HepG2 (cell line): ENCODE measurements at regions not wholly inside any gene's neighbourhood (a gene's known extent, or its start where the extent isn't known, plus 50 kb on each side); places are given as distances from the start of the nearest gene placed in this dataset.

Experiments used
- ATAC-seq: fragments of 200-7000 bp; cut with Tn5 transposase; 3 replicates; pipeline ENCODE4 v1.9.1; 2020; ENCODE audit warnings: mild to moderate bottlenecking, moderate library complexity
- BruUV-seq: library from RNA; stranded (reverse); fragments of 400-500 nt; replicated peaks from 2 replicates; lab custom pipeline; 2021; lab: Mats Ljungman, UMichigan
- CTCF ChIA-PET: fragments of 300-600 bp; formaldehyde crosslinking; extraction: SDS; loops from one replicate; lab custom pipeline; 2021; ENCODE audit warnings: low total read pairs, inconsistent platforms, low intra/inter-chr PET ratio; lab: Yijun Ruan, JAX
- POLR2A ChIA-PET: fragments of 350-600 bp; sonication (Branson Sonifier 250); formaldehyde crosslinking; loops from one replicate; lab custom pipeline; 2020; ENCODE audit warnings: antibody characterized with exemption, inconsistent platforms; lab: Yijun Ruan, JAX
- DNase-seq: peaks from one replicate; pipeline ENCODE4 v3.0.0-alpha.2; 2015; ENCODE audit warnings: low spot score
- FAIRE-seq: peaks from 3 replicates; lab custom pipeline; 2011; peaks lifted over from hg19 to GRCh38; lab: Jason Lieb, UNC
- H2AFZ ChIP-seq: one replicate; pipeline ENCODE4 v1.6.1; 2011; ENCODE audit warnings: low read length, inconsistent platforms
- H3K27ac ChIP-seq: fragments of 300-600 bp; 3 replicates; pipeline ENCODE4 v1.8.0; 2011; ENCODE audit warnings: mixed run types, mild to moderate bottlenecking, mixed read lengths, low read length, inconsistent platforms; ENCODE audit not compliant: insufficient read depth; ENCODE audit errors: extremely low read length
- H3K27me3 ChIP-seq, 2 experiments: fragments of 200-600 bp in 1 of 2; 2 replicates in 1 of 2; 3 replicates in 1 of 2; pipeline versions ENCODE4 v1.6.0 to v1.8.0; 2011; ENCODE audit warnings: low read length in 2 of 2, mild to moderate bottlenecking in 2 of 2, moderate library complexity in 2 of 2, inconsistent platforms in 1 of 2; ENCODE audit not compliant: insufficient read depth in 2 of 2, control insufficient read depth in 1 of 2
- H3K36me3 ChIP-seq, 2 experiments: fragments of 200-600 bp in 1 of 2; replicated peaks in 1 of 2; 2 replicates in 1 of 2; 3 replicates in 1 of 2; pipeline versions ENCODE4 v1.5.1 to v1.8.0; 2011; ENCODE audit warnings: low read length in 2 of 2, inconsistent platforms in 1 of 2; ENCODE audit not compliant: insufficient read depth in 2 of 2, control insufficient read depth in 1 of 2
- H3K4me1 ChIP-seq: 2 replicates; pipeline ENCODE4 v1.5.1; 2012; ENCODE audit warnings: low read length, inconsistent platforms; ENCODE audit not compliant: insufficient read depth
- H3K4me2 ChIP-seq: 2 replicates; pipeline ENCODE4 v1.6.0; 2011; ENCODE audit warnings: low read depth, low read length, inconsistent platforms
- H3K4me3 ChIP-seq, 3 experiments: fragments of 200-600 bp in 1 of 3; sonication (generic), shearing (Covaris generic) in 1 of 3; replicated peaks in 1 of 3; 2 replicates each; pipeline ENCODE4 v1.5.1; 2011 to 2016; ENCODE audit warnings: low read length in 3 of 3, inconsistent platforms in 2 of 3, low read depth in 2 of 3, mild to moderate bottlenecking in 2 of 3, control low read depth in 1 of 3, mixed read lengths in 1 of 3; ENCODE audit not compliant: insufficient read depth in 1 of 3
- H3K79me2 ChIP-seq: one replicate; pipeline ENCODE4 v1.6.1; 2011; ENCODE audit warnings: low read length, inconsistent platforms; ENCODE audit not compliant: insufficient read depth
- H3K9ac ChIP-seq: 2 replicates; pipeline ENCODE4 v1.6.0; 2011; ENCODE audit warnings: mild to moderate bottlenecking, low read depth, low read length, inconsistent platforms; ENCODE audit not compliant: insufficient read depth
- H3K9me3 ChIP-seq: 2 replicates; pipeline ENCODE4 v1.5.1; 2012; ENCODE audit warnings: mild to moderate bottlenecking, low read length
- H4K20me1 ChIP-seq: 2 replicates; pipeline ENCODE4 v1.6.0; 2011; ENCODE audit warnings: inconsistent platforms, mild to moderate bottlenecking, low read length, moderate library complexity; ENCODE audit not compliant: insufficient read depth
- FOXK2 ChIP-seq: fragments of 450-650 bp; IDR thresholded peaks from 2 replicates; pipeline ENCODE4 v1.6.1; 2016
- LBX2 ChIP-seq: sonication (generic); formaldehyde crosslinking; IDR thresholded peaks from 2 replicates; pipeline ENCODE4 v1.5.0; 2020; ENCODE audit warnings: missing genetic modification reagents, mild to moderate bottlenecking, borderline replicate concordance
- RNF2 ChIP-seq: fragments of 450-650 bp; conservative IDR thresholded peaks from 2 replicates; pipeline ENCODE4 v1.6.1; 2016; ENCODE audit warnings: low read depth
- SRF ChIP-seq: IDR thresholded peaks from 2 replicates; pipeline ENCODE4 v1.6.1; 2011; ENCODE audit warnings: mild to moderate bottlenecking, low read depth, low read length, moderate library complexity
- ZFP82 ChIP-seq: sonication (generic); formaldehyde crosslinking; IDR thresholded peaks from 2 replicates; pipeline ENCODE4 v1.5.1; 2020; ENCODE audit warnings: mild to moderate bottlenecking, missing genetic modification reagents, borderline replicate concordance
- ZNF230 ChIP-seq: sonication (generic); formaldehyde crosslinking; IDR thresholded peaks from 2 replicates; pipeline ENCODE4 v1.4.0; 2020; ENCODE audit warnings: mild to moderate bottlenecking, missing genetic modification reagents
- ZNF251 ChIP-seq: sonication (generic); formaldehyde crosslinking; IDR thresholded peaks from 2 replicates; pipeline ENCODE4 v1.9.0; 2021; ENCODE audit warnings: mild to moderate bottlenecking, missing genetic modification reagents
- ZNF253 ChIP-seq: sonication (generic); formaldehyde crosslinking; IDR thresholded peaks from 2 replicates; pipeline ENCODE4 v1.8.0; 2022; ENCODE audit warnings: mild to moderate bottlenecking, missing genetic modification reagents, borderline replicate concordance
- ZNF558 ChIP-seq: sonication (generic); formaldehyde crosslinking; IDR thresholded peaks from 2 replicates; pipeline ENCODE4 v1.9.0; 2022; ENCODE audit warnings: mild to moderate bottlenecking, missing genetic modification reagents, borderline replicate concordance
- ZNF878 ChIP-seq: sonication (generic); formaldehyde crosslinking; IDR thresholded peaks from 2 replicates; pipeline ENCODE4 v1.8.1; 2023; ENCODE audit warnings: mild to moderate bottlenecking, missing genetic modification reagents, moderate library complexity
- WGBS: methylation state at CpG from one replicate; pipeline ENCODE4 v1.1.6; 2017; ENCODE audit warnings: low lambda C conversion rate; 5-methylcytosine and 5-hydroxymethylcytosine counted together
- in situ Hi-C: cut with HindIII; loops from 2 replicates; pipeline ENCODE4 v1.10.0; 2017; ENCODE audit warnings: low pct_unique_long_range_greater_than_20kb; ENCODE audit not compliant: extremely low pct_ligation_motif_present
- intact Hi-C: fragments of 100-400 bp; cut with micrococcal nuclease; formaldehyde crosslinking; loops from one replicate; pipeline ENCODE4 v1.10.0; 2022; ENCODE audit not compliant: unreplicated experiment
- TF ChIP-seq, protein P1 (sequence below): sonication (generic); formaldehyde crosslinking; conservative IDR thresholded peaks from 2 replicates; pipeline ENCODE4 v1.4.0; 2020; ENCODE audit warnings: missing genetic modification reagents

DNA sequence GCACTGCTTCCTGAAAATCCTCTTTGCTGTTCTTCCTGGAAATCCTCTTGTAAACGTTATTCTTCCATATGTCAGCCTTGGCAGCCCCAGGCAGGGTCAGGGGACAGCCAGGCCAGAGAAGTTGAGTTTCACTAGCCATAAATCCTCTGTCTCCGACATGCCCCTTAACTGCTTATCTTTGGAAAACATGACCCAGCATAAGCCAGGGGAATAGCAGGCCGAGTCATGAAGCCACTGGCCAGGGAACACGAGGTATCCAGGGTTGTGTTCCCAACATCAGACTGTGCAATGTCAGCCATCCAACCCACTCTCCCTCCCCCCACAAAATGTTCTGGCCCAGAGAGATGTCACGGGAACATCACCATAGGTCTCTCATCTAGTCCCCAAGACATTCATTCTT lies 453.9 kb downstream of the MED13L start:
- Histone ChIP-seq H3K27me3 (no peaks in the 10 kb centered on the region; a peak in 1 of 5 replicates), H3K9ac (no peak overlapping the region), H3K9me3 (no peaks in the 10 kb centered on the region; the same call in 1 of the 2 replicates), H3K36me3 (no peaks in the 10 kb centered on the region), H4K20me1 (no peaks in the 10 kb centered on the region), H3K79me2 (no peaks in the 10 kb centered on the region), H2AFZ (no peak overlapping the region), H3K27ac (no peak overlapping the region), H3K4me2 (no peak overlapping the region), H3K4me3 (no peak overlapping the region), H3K4me1 (no peaks in the 10 kb centered on the region)
- ChIA-PET POLR2A (no interaction called here), CTCF (no interaction called here)
- FAIRE-seq, result no peak
- TF ChIP-seq RNF2 (no peak), ZNF230 (CRISPR knock-in tag) (no peak)
- no peak for ATAC-seq
- BruUV-seq, result no TSS peak
- intact Hi-C loops, result no loop called here
- no peak for DNase-seq
- in situ Hi-C loops, result no loop called here
- 16% methylated on average over 5 of the region's 5 CpGs for WGBS

DNA sequence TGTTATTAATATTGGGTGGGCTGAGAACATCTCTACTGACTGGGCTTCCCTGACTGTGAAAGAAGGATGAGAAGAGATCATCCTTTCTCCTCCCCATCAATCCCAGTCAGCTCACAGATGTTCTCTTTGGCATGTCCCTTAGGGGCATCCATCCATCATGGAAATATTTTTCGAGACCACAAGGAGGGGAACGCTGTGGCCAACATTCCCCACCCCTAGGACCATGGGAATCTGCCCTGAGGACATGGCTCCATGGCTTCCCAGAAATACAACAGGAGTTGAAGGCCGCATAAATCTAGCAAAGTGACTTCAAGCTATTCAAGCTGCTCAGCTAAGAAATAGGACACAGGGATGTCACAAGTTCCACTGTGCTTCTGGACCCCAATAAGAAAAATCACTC lies 456.8 kb downstream of the MED13L start:
- FAIRE-seq (no peak), ATAC-seq (no peak), DNase-seq (no peak)
- BruUV-seq, result no TSS peak
- POLR2A ChIA-PET, result no interaction called here
- H3K9ac ChIP-seq, result no peak overlapping the region
- no peak overlapping the region for H3K4me2 ChIP-seq
- no peaks in the 10 kb centered on the region for H3K4me1 ChIP-seq
- 11% methylated on average over 3 of the region's 3 CpGs for WGBS
- H3K9me3 ChIP-seq, result no peaks in the 10 kb centered on the region; the same call in 1 of the 2 replicates
- no peak overlapping the region for H3K27ac ChIP-seq
- H3K79me2 ChIP-seq, result no peaks in the 10 kb centered on the region
- CTCF ChIA-PET, result no interaction called here
- TF ChIP-seq FOXK2 (no peak), ZNF253 (CRISPR knock-in tag) (no peak), LBX2 (CRISPR knock-in tag) (no peak), SRF (no peak), ZNF558 (no peak), ZFP82 (CRISPR knock-in tag) (no peak), ZNF251 (CRISPR knock-in tag) (no peak), ZNF878 (no peak)
- TF ChIP-seq, protein P1, sequence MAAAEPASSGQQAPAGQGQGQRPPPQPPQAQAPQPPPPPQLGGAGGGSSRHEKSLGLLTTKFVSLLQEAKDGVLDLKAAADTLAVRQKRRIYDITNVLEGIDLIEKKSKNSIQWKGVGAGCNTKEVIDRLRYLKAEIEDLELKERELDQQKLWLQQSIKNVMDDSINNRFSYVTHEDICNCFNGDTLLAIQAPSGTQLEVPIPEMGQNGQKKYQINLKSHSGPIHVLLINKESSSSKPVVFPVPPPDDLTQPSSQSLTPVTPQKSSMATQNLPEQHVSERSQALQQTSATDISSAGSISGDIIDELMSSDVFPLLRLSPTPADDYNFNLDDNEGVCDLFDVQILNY (CRISPR knock-in tag), result no peak
- no peaks in the 10 kb centered on the region; a peak in 1 of 5 replicates for H3K27me3 ChIP-seq
- H3K36me3 ChIP-seq, result no peaks in the 10 kb centered on the region
- in situ Hi-C loops (no loop called here), intact Hi-C loops (no loop called here)
- H3K4me3 ChIP-seq, result no peak overlapping the region
- H2AFZ ChIP-seq, result no peak overlapping the region
- H4K20me1 ChIP-seq, result no peaks in the 10 kb centered on the region
